LNCaP clone FGC (cell line): ENCODE measurements at regions not wholly inside any gene's neighbourhood (a gene's known extent, or its start where the extent isn't known, plus 50 kb on each side); places are given as distances from the start of the nearest gene placed in this dataset.

Source experiments
- DNase-seq: peaks from one replicate; pipeline ENCODE4 v3.0.0-alpha.2; 2011; ENCODE audit warnings: low read depth
- H3K4me3 ChIP-seq: 2 replicates; pipeline ENCODE4 v1.5.1; 2011; ENCODE audit warnings: mild to moderate bottlenecking, low read depth, low read length, control low read depth
- CTCF ChIP-seq: IDR thresholded peaks from 2 replicates; pipeline ENCODE4 v1.5.1; 2012; ENCODE audit warnings: mild to moderate bottlenecking; ENCODE audit not compliant: control insufficient read depth, insufficient read depth; ENCODE audit errors: extremely low read depth

- no peak for TF ChIP-seq CTCF
- DNase-seq, result no peak
- no peak overlapping the region for H3K4me3 ChIP-seq
Measured at GRCh38 chr7:7104971-7105370, 77.4 kb upstream of the C1GALT1 start.

DNA sequence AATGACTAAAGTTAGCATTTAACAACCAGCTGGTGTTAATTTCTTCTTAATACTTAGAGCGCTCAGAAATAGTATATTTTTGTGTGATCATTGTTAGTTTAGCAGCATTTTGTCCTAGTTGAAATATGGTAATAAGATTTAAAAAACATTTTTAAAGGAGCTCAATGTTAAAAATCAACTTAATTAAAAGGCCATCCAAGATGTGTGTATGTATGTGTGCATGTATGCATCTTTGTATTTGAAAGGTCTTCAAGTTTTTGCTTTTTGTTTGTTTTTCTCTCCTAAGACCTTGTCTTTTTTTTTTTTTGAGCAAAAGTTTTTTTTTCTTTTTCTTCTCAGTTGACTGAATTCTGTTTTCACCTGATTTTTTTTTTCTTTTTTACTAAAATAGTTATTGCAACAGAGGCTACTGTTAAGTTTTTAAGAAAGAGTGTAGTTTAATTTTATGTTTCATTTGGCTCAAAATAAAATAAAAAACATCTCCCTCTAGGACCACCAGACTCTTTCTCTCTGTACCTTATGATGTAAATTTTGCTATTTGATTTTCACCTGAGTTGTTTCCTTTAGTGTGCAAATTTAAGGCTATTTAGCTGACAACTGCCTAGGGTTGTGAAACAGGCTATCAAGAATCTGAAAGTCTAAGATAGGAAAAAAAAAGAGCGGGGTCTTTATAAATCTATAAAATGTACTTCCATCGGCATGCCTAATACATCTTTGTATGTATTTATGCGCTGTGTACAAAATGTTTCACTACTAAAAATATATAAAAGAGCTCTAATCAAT lies 76.4 kb upstream of the C1GALT1 start:
- H3K4me3 ChIP-seq, result no peak overlapping the region
- TF ChIP-seq CTCF, result no peak
- no peak for DNase-seq

DNA sequence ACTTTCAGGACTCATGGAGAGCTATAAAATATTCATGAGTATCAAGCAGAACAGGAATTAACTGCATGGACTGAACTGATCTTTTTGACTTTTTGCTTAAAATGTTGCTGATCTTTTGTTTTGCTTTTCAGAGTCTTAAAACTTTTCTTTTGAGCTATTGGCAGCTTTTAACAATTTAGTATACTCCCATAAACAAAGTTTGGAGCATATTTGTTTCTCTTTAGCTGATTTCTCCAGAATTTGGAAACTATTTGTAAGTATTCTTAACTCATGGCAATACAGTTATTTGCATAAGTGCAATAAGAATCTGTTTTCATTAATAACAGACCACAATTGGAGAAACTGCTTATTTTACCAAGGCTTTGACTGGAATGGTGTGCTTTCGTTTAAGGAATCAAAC lies 73.4 kb upstream of the C1GALT1 start:
- no peak for TF ChIP-seq CTCF
- DNase-seq, result no peak
- no peak overlapping the region for H3K4me3 ChIP-seq

GRCh38 chr7:7109934-7110333 lies 72.4 kb upstream of the C1GALT1 start:
- no peak for DNase-seq
- H3K4me3 ChIP-seq, result no peak overlapping the region
- no peak for TF ChIP-seq CTCF

DNA sequence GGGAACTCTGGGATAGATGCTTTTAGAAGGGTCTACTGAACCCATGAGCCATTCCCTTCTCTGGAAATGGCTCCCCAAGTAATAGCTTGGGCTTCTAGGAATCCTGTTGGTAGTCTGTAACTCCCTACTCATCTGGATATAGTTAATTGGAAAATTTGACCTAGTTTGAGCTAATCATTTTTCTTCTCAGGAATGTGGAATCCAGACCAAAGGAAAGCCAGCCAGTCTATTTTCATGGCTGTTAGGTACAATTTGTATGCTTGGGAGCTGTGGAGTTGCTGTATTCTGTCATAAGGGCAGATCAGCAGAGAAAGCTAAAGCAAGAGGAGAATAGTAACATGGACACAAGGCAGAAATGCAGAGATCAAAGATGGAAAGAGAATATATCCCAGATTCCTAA lies 71.6 kb upstream of the C1GALT1 start:
- H3K4me3 ChIP-seq, result no peak overlapping the region
- no peak for DNase-seq
- no peak for TF ChIP-seq CTCF

DNA sequence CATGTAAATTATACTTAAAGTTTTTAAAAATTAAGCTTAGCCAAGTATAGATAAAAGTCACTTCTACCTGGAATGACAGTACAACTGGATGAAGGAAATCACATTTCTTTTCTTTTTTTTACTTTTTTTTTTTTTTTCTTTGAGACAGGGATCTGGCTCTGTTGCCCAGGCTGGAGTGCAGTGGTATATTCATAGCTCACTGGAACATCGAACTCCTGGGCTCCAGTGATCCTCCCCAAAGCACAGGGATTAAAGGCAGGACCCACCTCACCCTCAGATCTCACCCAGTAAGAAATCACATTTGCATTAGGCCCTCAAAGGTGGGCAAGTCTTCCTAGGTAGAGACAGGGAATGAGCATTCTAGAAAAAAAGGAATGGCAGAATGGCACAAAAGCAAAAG lies 69.5 kb upstream of the C1GALT1 start:
- no peak for TF ChIP-seq CTCF

More for the DNA sequence above, 69.5 kb upstream of the C1GALT1 start:
- H3K4me3 ChIP-seq, result no peak overlapping the region
- DNase-seq, result no peak
